Retinal pigment epithelial cell (primary cell): ENCODE measurements at regions not wholly inside any gene's neighbourhood (a gene's known extent, or its start where the extent isn't known, plus 50 kb on each side); places are given as distances from the start of the nearest gene placed in this dataset.

Source experiments
- DNase-seq: peaks from one replicate; pipeline ENCODE4 v3.0.0-alpha.2; 2010; ENCODE audit warnings: low read depth
- H3K4me3 ChIP-seq: 2 replicates; pipeline ENCODE4 v1.5.1; 2011; ENCODE audit warnings: mild to moderate bottlenecking, low read length, control low read depth, moderate library complexity
- CTCF ChIP-seq: conservative IDR thresholded peaks from 2 replicates; pipeline ENCODE4 v1.5.1; 2011; ENCODE audit warnings: low read depth, low read length, control low read depth, inconsistent platforms

DNA sequence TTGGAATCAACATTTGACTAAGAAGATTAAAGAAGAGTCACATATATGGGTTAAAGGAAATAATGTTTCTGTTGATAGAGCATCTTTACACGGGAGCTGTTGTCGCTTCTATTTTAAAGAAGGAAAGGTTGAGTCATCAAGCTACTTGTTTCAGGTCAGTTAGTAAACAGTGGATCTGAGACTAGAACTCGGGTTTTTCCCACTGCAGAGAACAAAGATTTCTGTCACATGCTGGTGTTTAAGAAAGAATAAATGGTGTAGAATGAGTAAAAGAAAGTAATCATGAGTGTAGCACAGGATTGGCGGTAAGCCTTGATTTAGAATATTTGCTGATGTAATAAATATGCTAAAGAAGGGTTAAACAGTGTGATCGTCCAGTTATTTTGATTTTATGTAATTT is 455.5 kb downstream of the AEBP2 start:
- H3K4me3 ChIP-seq, result no peak overlapping the region
- no peak for TF ChIP-seq CTCF
- no peak for DNase-seq

DNA sequence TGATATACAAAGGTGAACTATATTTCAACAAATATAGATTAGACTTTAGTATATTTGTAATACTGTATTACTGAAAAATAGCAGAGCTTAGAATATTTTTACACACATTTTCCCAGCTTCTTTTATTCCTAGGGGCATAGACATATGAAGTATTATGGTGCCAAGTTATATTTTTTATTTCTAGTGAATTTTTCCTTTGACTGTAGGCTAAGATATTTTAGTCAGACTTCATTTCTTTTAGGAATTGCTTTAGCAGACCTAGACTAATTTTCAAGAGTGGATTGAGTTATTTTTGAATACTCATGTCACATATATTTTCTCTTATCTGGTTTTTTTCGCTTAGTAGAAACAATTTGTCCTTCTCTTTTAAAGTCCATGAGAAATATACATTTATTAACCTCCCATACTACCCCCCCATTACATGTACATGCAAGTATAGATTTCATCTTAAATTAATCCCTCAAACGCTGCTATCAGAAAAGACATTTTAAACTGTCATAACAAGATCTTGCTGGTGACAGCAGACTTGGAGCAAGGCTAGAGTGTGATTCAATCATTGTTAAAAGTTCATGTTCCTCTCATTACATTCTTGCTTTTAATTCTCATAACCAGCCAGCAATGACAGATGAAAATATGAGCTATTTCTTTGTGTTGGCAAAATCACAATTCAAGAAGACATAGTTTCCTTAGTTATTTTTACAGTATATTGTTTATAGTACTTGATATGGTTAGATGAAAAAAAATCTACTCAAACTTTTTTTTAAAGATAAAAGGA is 456.1 kb downstream of the AEBP2 start:
- TF ChIP-seq CTCF, result no peak
- no peak overlapping the region for H3K4me3 ChIP-seq
- DNase-seq, result no peak

- no peak for DNase-seq
- H3K4me3 ChIP-seq, result no peak overlapping the region
- TF ChIP-seq CTCF, result no peak
These were observed 456.7 kb downstream of the AEBP2 start for GRCh38 chr12:19896041-19896440.

DNA sequence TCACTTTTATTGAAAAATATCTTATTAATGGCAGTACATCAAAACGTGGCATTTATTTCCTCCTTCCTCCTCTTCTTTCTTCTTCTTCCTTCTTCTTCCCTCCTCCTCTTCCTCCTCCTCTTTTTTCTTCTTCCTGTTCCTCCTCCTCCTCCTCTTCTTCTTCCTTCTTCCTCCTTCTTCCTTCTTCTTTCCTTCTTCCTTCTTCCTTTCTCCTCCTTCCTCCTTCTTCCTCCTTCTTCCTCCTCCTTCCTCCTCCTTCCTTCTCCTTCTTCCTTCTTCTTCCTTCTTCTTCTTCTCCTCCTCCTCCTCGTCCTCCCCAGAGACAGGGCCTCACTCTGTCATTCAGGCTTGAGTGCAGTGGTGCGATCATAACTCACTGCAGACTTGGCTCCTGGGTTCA is 457.2 kb downstream of the AEBP2 start:
- no peak for TF ChIP-seq CTCF
- H3K4me3 ChIP-seq, result no peak overlapping the region
- no peak for DNase-seq

GRCh38 chr12:19897900-19898408 is 458.7 kb downstream of the AEBP2 start:
- H3K4me3 ChIP-seq, result no peak overlapping the region
- TF ChIP-seq CTCF, result no peak
- no peak for DNase-seq

DNA sequence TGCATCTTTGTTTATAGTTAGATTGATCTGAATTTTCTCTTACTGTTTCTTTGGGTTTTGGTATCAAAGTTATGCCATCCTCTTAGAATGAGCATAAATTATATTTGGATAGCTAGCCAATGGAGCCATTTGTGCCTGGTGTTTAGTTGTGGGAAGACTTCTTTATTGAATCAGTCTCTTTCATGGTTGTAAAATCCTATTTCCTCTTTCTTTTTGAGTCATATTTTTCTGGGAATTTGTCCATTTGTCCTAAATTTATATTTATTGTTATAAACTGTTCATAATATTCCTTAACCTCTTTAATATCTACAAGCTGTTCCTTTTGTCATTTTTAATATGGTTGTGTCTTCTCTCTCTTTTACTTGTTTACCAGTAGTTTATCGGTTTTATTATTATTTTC is 462.5 kb downstream of the AEBP2 start:
- no peak for TF ChIP-seq CTCF
- H3K4me3 ChIP-seq, result no peak overlapping the region
- DNase-seq, result no peak

DNA sequence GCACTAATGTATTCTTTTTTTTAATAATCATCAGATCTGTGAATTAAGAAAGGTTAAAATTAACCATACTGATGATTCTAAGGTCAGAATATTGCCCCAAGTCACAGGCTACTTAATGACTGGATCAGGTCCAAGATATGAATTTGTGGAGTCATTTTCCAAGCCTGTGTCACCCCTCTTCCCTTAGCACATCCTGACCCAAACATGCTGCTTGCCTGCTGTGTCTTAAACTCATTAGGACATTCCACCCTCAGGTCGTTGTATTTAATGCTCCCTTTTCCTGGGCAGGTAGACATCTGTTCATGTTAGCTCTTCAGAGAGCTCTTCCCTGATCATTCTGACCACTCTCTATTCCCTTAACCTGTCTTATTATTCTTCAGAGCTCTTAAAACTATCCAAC is 463.5 kb upstream of the PDE3A start:
- no peak for DNase-seq
- no peak for TF ChIP-seq CTCF

More for the DNA sequence above, 463.5 kb upstream of the PDE3A start:
- H3K4me3 ChIP-seq, result no peak overlapping the region
